ENCODE measurements at regions not wholly inside any gene's neighbourhood (a gene's known extent, or its start where the extent isn't known, plus 50 kb on each side); places are given as distances from the start of the nearest gene placed in this dataset.

GRCh38 chr6:93083337-93084230, 335.8 kb downstream of the EPHA7 start:
- DNase-seq (ENCODE audit: low spot score), result no peak

GRCh38 chr6:93081901-93082300, 337.5 kb downstream of the EPHA7 start:
- DNase-seq (ENCODE audit: low spot score), result no peak

- no peak for DNase-seq (ENCODE audit: low spot score)
These were observed 340.3 kb downstream of the EPHA7 start for GRCh38 chr6:93079061-93079460.

GRCh38 chr6:93073811-93074210, 345.5 kb downstream of the EPHA7 start:
- no peak for DNase-seq (ENCODE audit: low spot score)

- DNase-seq (ENCODE audit: low spot score), result no peak
These were observed 349.5 kb downstream of the EPHA7 start for GRCh38 chr6:93069856-93070255.

GRCh38 chr6:93059911-93060310, 359.4 kb downstream of the EPHA7 start:
- no peak for DNase-seq (ENCODE audit: low spot score)

GRCh38 chr6:93057584-93057983, 361.8 kb downstream of the EPHA7 start:
- no peak for DNase-seq (ENCODE audit: low spot score)

- no peak for DNase-seq (ENCODE audit: low spot score)
These were observed 371.0 kb downstream of the EPHA7 start for GRCh38 chr6:93048381-93048780.

- DNase-seq (ENCODE audit: low spot score), result no peak
These were observed 372.3 kb downstream of the EPHA7 start for GRCh38 chr6:93047033-93047432.

- DNase-seq (ENCODE audit: low spot score), result no peak
These were observed 374.2 kb downstream of the EPHA7 start for GRCh38 chr6:93045156-93045555.

- DNase-seq (ENCODE audit: low spot score), result no peak
These were observed 379.0 kb downstream of the EPHA7 start for GRCh38 chr6:93040375-93040774.

- DNase-seq (ENCODE audit: low spot score), result no peak
These were observed 382.5 kb downstream of the EPHA7 start for GRCh38 chr6:93036835-93037234.

- DNase-seq (ENCODE audit: low spot score), result no peak
These were observed 383.6 kb downstream of the EPHA7 start for GRCh38 chr6:93035756-93036155.

- DNase-seq (ENCODE audit: low spot score), result no peak
These were observed 398.0 kb downstream of the EPHA7 start for GRCh38 chr6:93021235-93021915.

GRCh38 chr6:93017626-93018025, 401.7 kb downstream of the EPHA7 start:
- DNase-seq (ENCODE audit: low spot score), result no peak

- no peak for DNase-seq (ENCODE audit: low spot score)
These were observed 402.1 kb downstream of the EPHA7 start for GRCh38 chr6:93017213-93017612.

GRCh38 chr6:93013054-93013453, 406.3 kb downstream of the EPHA7 start:
- no peak for DNase-seq (ENCODE audit: low spot score)

GRCh38 chr6:93008375-93008774, 411.0 kb downstream of the EPHA7 start:
- no peak for DNase-seq (ENCODE audit: low spot score)

- DNase-seq (ENCODE audit: low spot score), result no peak
These were observed 429.7 kb downstream of the EPHA7 start for GRCh38 chr6:92989656-92990055.

- no peak for DNase-seq (ENCODE audit: low spot score)
These were observed 440.1 kb downstream of the EPHA7 start for GRCh38 chr6:92979281-92979680.

GRCh38 chr6:92977018-92977417, 442.3 kb downstream of the EPHA7 start:
- DNase-seq (ENCODE audit: low spot score), result no peak

GRCh38 chr6:92967362-92967761, 452.0 kb downstream of the EPHA7 start:
- DNase-seq (ENCODE audit: low spot score), result no peak

GRCh38 chr6:92962846-92963245, 456.5 kb downstream of the EPHA7 start:
- DNase-seq (ENCODE audit: low spot score), result no peak

Measured in CD4-positive, alpha-beta T cell treated with Interleukin-6 at 100 ng/mL for 8 hours (primary cell).